HG03103 (cell line): ENCODE measurements at regions not wholly inside any gene's neighbourhood (a gene's known extent, or its start where the extent isn't known, plus 50 kb on each side); places are given as distances from the start of the nearest gene placed in this dataset.

ENCODE experiments used
- ATAC-seq: cut with Tn5 transposase; IDR thresholded peaks from one replicate; pipeline ENCODE4 v1.9.1; 2021; ENCODE audit warnings: low read depth; ENCODE audit not compliant: unreplicated experiment

DNA sequence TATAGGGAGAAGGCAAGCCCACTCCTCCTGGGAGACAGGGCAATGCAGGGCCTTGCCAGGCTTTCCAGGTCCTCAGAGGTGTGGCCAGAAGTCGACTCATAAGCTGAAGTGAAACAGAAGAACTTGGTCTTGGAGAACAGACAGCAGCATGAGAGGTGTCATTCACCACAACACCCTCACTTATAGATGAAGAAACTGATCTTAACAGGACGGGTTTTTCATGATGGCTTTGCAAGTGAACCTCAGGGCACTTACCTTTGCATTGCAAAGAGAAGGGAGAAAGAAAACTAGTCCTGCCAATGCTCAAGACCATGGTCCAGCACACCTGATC, 198.8 kb downstream of the CYRIA start:
- ATAC-seq = no peak

GRCh38 chr2:16466133-16466820, 199.4 kb downstream of the CYRIA start:
- no peak for ATAC-seq

DNA sequence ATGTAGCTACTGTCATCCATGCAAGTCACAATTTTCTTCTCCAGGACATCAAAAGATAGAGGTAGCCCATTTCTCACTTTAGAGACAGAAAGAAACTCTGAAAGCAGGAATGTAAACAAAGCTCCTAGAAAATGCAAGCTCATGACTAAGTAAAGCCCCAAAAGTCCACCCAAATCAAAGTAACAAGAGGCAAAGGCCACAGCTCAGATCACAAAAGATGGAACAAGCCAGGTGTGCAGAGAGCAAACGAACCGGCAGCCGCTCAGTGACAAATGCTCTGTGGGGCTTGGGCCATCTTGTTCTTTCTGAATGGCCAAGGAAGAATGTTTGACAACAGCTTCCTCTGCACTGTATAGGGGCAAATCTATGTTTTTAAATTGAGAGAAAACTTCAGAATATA, 201.0 kb downstream of the CYRIA start:
- no peak for ATAC-seq

DNA sequence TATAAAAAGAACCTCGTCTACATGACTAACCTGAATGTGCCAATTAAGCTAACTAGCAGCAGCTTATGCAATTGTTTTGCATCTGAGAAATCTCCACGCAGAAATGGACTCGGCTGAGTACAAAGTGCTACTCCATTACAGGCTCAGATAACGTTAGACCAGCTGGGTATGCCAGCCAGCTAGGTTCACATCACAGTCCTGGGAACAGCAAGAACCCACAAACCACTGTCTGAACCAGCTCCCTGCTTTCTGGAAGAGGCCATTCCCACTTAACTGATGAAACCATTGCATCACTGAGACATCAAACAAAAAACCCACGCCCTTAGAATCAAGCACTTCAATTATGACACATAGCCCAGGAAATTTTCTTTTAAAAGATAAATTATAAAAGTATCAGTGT, 202.7 kb downstream of the CYRIA start:
- no peak for ATAC-seq

- no peak for ATAC-seq
Measured at GRCh38 chr2:16461672-16462071, 204.0 kb downstream of the CYRIA start.

DNA sequence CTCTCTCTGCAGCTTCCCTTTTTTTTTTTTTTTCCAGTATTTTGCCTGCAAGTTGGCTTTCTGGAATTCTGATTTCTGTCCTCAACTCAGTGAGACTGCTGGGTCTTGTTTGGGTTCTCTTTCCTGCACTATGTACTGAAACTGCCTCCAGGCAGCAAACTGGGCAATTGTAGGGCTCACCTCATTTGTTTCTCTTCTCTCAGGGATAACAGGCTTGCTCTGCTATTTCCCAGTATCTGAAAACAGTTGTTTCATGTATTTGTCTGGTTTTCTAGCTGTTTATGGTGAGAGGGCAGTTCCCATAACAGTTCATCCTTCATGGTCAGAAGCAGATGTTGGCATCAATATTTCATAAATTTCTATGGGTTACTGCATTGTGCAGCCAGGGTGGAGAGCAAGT, 206.0 kb downstream of the CYRIA start:
- ATAC-seq = no peak

GRCh38 chr2:16454621-16455020, 211.0 kb downstream of the CYRIA start:
- ATAC-seq = no peak

DNA sequence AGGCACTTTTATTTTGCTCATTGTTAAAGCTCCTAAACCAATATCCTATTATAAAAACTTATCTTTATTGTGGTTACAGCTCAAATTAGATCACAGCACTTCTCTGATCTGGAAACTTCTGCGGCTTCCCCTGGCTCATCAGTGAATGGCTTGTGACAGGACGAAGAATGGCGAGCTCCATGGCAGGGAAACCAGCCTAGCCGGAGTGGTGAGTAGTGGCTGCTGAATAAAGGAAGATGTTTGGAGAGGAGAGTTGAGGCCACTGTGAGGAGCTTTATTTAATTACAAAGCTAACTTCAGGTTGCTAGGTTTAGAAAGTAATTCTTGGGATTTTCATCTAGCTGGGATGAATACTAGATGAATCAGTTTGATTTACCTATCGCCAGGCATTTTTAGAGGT, 213.5 kb downstream of the CYRIA start:
- ATAC-seq = no peak

DNA sequence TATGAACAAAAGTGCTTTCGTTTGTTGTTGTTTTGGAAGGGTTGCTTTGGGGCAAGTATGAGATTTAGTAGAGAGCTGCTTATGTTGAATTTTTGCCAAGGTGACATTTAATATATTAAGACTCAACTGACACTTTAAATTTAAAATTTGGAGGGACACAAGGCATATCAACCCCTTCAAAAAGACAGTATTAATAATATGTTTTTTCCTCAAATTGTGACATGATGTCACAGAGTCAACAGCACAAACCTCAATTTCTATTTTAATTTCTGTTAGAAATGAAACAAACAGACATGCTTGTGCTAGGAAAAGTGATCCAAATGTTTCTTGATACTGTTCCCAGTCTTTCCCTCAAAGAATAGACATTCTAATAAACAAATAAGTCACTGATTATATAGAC, 218.9 kb downstream of the CYRIA start:
- ATAC-seq = no peak

DNA sequence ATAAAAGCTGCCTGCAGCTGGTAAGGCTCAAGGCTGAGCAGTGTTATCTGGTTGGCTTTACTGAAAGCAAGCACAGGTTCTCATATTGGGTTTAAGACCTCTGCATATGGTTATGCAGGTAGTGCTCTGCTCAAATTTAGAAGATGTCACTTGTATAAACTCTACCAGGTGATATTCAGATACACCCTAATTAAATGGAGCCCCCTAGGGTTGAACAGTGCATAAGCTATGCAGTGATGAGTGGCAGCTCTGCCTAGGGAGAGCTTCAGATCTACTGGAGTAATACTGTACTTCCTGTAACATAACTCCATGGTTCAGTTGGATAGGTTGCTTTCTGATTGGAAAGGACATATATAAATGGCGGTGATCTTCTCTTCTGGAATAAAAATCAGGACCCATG, 222.7 kb downstream of the CYRIA start:
- ATAC-seq = no peak

GRCh38 chr2:16441431-16441830, 224.2 kb downstream of the CYRIA start:
- ATAC-seq = no peak

DNA sequence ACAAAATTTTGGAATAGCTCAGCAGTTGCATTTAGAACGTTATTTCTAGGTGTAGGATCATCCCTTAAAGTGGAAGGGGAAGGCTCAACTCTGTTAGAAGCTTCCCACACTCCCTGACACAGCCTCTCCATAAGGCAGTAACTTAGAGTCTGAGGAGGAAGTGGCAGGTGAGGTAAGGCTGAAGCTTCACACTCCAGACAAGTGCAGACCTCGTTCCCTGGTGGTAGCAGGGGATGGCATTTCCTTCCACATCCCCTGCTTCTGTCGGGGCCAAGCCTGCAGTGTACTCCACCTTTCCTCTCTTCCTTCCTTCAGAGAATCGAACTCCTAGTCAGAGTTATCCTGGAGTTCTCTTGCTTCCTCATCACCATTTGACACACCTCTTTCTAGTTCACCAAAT, 224.7 kb downstream of the CYRIA start:
- no peak for ATAC-seq

- no peak for ATAC-seq
Measured at GRCh38 chr2:16438613-16439321, 226.9 kb downstream of the CYRIA start.

- ATAC-seq = no peak
Measured at GRCh38 chr2:16437189-16437588, 228.4 kb downstream of the CYRIA start.

DNA sequence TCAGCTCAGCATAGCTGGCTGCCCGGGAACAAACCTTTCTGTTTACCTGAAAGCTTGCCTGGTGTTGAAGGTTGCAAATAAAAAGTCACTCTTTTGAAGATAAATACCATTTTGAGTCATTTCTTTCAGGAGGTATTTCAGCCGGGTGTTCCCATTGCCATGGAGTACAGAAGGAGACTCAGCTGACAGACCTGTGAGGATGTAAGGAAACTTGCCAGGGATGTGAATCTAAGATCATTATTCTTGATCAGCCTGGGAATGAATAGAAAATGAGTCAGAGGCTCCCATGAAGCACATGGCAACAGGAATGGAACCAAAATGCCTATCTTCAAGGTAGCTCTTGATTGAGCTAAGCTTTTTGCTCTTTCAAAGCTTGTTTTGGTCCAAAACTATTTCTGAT, 231.2 kb downstream of the CYRIA start:
- ATAC-seq = no peak

DNA sequence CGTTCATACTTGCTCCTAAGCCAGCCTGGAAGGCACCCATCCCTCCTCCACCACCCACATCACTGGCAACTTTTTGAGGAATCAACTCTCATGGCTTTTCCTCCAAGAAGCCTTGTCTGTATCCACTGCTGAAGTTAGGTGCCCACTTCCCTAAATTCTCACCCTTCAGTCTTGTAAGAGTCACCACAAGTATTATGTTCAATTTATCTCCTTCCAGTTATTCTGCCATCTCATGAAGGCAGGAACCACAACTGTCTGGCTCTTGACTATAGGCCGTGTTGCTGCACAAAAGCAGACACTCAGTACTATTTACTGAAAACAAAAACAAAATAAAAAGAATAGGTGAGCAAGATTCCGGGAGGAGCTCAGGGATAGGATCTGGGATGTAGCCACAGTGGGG, 234.8 kb downstream of the CYRIA start:
- no peak for ATAC-seq

GRCh38 chr2:16429431-16430145, 236.0 kb downstream of the CYRIA start:
- no peak for ATAC-seq

DNA sequence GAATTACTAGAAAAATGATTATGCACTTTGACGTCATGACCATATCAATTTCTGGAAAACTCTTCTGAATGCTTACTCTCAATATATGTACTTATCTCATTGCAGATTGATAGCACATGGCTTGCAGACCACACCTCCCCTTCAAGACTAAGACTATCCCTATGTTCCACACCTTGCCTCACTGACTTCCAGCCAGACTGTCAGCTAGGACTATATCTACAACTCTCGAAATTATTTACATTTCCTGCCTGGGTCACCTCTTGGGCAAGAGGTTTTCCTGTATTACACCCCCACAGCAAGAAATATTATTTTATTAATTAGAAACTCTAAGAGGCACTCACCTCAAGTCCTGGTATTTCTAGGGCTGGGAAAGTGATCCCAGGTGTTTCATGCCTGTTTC, 236.6 kb downstream of the CYRIA start:
- no peak for ATAC-seq

- no peak for ATAC-seq
Measured at GRCh38 chr2:16425462-16426336, 239.9 kb downstream of the CYRIA start.

DNA sequence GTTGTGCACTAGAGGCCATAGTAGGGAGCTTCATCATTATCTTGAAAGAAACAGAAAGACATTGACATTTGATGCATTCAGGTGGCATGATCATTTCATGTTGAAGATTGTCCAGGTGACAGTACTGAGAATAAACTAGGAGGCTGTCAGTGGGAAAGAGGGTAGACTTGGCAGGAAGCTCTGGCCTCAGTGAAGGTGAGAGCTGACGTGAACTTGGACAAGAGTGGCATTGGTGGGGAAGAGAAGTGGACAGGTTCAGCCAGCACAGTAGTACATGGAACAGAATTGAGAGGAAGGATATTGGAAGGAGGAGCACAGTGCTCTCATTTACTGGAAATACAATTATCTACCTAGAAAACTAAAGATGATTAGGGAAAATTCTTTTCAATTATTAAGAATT, 245.2 kb downstream of the CYRIA start:
- no peak for ATAC-seq

DNA sequence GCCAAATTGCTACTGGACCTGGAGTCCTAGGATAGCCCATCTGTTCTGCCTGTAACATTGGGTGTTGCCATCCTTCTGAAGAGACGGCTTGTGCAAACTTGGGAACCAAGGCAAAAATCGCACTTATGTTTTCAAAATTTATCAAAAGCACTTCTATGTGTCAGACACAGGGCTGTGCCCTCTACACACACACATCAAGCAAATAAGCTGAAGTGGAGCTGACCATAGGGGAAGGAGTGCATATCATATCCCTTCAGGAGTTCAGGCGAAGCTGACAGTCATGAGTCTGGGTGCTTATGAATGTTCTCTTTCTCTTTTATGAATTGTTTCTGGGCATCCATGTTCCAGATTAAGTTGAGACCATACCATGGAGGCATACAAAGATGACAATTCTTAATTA, 247.9 kb downstream of the CYRIA start:
- no peak for ATAC-seq
